Left ventricle myocardium inferior (tissue), 1 donor: ENCODE measurements at regions not wholly inside any gene's neighbourhood (a gene's known extent, or its start where the extent isn't known, plus 50 kb on each side); places are given as distances from the start of the nearest gene placed in this dataset.

Source experiments
- DNase-seq: peaks from one replicate; pipeline ENCODE4 v3.0.0-alpha.2; 2020
- H3K27ac ChIP-seq: fragments of 200-600 bp; replicated peaks from 2 replicates; pipeline ENCODE4 v1.8.0; 2021
- H3K27me3 ChIP-seq: fragments of 200-600 bp; 2 replicates; pipeline ENCODE4 v1.8.0; 2021; ENCODE audit warnings: low read depth
- H3K36me3 ChIP-seq: fragments of 200-600 bp; 2 replicates; pipeline ENCODE4 v1.8.0; 2021
- H3K4me1 ChIP-seq: fragments of 200-600 bp; 2 replicates; pipeline ENCODE4 v1.8.0; 2021
- H3K4me3 ChIP-seq: fragments of 200-600 bp; 2 replicates; pipeline ENCODE4 v1.8.0; 2021; ENCODE audit warnings: mild to moderate bottlenecking, moderate library complexity
- H3K9me3 ChIP-seq: fragments of 200-600 bp; replicated peaks from 2 replicates; pipeline ENCODE4 v1.8.0; 2021
- intact Hi-C: fragments of 100-400 bp; cut with micrococcal nuclease; formaldehyde crosslinking; loops from one replicate; pipeline ENCODE4 v1.11.0; 2022
- TF ChIP-seq, protein P1 (sequence below): fragments of 200-600 bp; IDR thresholded peaks from 2 replicates; pipeline ENCODE4 v1.8.0; 2021; ENCODE audit warnings: antibody characterized with exemption, mild to moderate bottlenecking, borderline replicate concordance
- donor health status: DM: no; HTN: yes; CAD: no; lungs with severe emphysema.

DNA sequence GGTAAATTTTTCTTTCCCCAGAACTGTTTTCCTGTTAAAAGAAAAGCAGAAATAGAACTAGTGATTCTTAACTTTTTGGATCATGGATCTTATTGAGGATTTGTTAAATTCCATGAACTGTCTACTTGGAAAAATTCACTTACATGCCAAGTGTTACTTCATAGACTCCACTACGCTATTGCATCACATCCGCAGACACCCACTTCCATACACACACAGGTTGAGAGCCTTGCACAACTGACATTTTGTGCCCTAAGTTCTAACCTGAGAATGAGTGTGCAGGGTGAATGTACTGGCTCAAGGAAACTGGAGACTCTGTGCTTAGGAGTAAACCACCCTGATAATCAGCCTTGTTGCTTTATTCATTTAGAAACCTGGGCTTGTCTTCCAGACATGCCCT is 250.5 kb upstream of the EDA2R start:
- DNase-seq = no peak
- Histone ChIP-seq H3K36me3 (no peaks in the 10 kb centered on the region), H3K27ac (no peak overlapping the region), H3K4me3 (no peak overlapping the region), H3K4me1 (no peaks in the 10 kb centered on the region), H3K27me3 (no peaks in the 10 kb centered on the region), H3K9me3 (no peaks in the 10 kb centered on the region)
- intact Hi-C loops = no loop called here
- TF ChIP-seq, protein P1, sequence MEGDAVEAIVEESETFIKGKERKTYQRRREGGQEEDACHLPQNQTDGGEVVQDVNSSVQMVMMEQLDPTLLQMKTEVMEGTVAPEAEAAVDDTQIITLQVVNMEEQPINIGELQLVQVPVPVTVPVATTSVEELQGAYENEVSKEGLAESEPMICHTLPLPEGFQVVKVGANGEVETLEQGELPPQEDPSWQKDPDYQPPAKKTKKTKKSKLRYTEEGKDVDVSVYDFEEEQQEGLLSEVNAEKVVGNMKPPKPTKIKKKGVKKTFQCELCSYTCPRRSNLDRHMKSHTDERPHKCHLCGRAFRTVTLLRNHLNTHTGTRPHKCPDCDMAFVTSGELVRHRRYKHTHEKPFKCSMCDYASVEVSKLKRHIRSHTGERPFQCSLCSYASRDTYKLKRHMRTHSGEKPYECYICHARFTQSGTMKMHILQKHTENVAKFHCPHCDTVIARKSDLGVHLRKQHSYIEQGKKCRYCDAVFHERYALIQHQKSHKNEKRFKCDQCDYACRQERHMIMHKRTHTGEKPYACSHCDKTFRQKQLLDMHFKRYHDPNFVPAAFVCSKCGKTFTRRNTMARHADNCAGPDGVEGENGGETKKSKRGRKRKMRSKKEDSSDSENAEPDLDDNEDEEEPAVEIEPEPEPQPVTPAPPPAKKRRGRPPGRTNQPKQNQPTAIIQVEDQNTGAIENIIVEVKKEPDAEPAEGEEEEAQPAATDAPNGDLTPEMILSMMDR = no peak

DNA sequence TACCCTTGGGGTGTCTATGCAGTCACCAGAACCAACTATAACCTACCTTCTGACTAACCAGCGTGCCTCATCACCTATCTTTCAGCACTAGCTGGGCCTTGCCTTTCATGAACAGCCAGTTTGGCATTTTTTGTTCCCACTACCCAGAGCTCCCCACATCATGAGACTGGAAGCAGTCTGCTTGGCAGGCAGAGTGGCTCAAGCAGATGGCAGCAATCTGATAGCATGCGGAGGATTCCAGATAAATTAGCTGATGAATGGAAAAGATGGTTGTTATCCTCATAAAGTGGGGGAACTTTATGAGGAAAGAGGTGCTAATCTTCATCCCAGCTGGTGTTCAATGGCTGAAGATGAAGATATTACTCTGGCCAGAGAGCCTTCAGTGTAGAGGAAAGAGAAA is 243.2 kb upstream of the EDA2R start:
- Histone ChIP-seq H3K4me3 (no peak overlapping the region), H3K27ac (no peak overlapping the region), H3K4me1 (no peaks in the 10 kb centered on the region), H3K9me3 (no peaks in the 10 kb centered on the region), H3K36me3 (no peaks in the 10 kb centered on the region), H3K27me3 (no peaks in the 10 kb centered on the region)
- TF ChIP-seq, protein P1 = no peak
- no peak for DNase-seq
- intact Hi-C loops = no loop called here

DNA sequence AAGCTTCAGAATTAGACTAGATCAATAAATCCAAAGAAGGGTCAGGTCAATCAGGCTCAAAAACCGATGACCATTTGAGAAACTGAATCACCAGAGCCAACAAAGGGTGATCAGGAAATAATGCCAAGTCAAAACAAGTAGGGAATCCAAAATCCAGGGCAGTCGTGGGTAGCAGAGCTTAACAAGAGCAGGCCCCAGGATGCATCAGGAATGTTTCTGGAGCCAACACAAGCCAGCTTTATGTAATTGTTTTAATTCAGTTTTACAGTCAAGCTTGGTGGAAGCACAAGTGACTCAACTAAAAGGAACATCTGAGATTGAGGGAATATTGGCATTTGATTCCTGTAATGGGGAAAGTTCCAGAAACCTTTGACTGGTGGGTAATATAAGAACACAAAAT is 237.9 kb upstream of the EDA2R start:
- Histone ChIP-seq H3K27me3 (no peaks in the 10 kb centered on the region), H3K4me1 (no peaks in the 10 kb centered on the region), H3K36me3 (no peaks in the 10 kb centered on the region), H3K9me3 (no peaks in the 10 kb centered on the region), H3K4me3 (no peak overlapping the region), H3K27ac (no peak overlapping the region)
- TF ChIP-seq, protein P1 = no peak
- intact Hi-C loops = no loop called here
- DNase-seq = no peak

DNA sequence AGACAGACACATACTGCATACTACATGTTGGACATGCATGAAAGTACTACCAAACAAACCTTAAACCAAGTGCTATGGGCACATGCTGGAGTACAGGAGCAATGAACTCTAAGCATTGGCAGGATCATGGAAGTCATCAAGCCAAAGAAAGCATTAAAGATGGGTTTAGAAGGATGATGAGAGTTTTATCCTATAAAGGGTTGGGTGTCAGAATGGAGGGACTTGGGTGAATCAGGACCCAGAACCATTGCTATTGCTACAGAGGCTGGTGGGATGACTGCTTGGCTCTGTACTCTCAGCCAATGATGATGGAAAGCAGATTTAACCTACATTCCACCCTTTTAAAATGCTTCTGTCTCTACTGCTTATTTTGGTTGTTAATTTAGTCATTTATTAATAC is 233.9 kb upstream of the EDA2R start:
- Histone ChIP-seq H3K9me3 (no peaks in the 10 kb centered on the region), H3K4me3 (no peak overlapping the region), H3K27ac (no peak overlapping the region), H3K4me1 (no peaks in the 10 kb centered on the region), H3K27me3 (no peaks in the 10 kb centered on the region), H3K36me3 (no peaks in the 10 kb centered on the region)
- TF ChIP-seq, protein P1 = no peak
- intact Hi-C loops = no loop called here
- no peak for DNase-seq

DNA sequence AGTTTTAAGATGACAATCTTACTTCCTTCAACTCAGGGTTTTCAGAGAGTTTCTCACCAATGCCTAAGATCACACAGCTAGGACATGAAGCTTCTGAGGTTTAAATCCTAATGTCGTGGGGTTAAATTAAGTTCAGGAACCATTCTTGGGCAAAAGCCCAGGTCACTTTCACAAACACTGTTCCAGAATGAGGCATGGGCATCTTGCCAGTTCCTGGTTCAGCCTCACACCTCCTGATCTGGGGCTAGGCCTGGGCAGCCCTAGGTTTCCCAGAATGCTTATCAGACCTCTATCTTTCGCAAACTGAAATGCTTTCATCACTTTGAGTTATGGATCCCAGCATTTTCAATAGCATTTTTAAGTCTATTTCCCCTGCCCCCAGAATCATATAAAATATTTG is 224.8 kb upstream of the EDA2R start:
- H3K36me3 ChIP-seq = no peaks in the 10 kb centered on the region
- TF ChIP-seq, protein P1 = no peak
- intact Hi-C loops = no loop called here
- no peaks in the 10 kb centered on the region for H3K4me1 ChIP-seq
- peaks cover 6% of the 10 kb centered on the region for H3K9me3 ChIP-seq
- no peak overlapping the region for H3K27ac ChIP-seq
- H3K4me3 ChIP-seq = no peak overlapping the region
- no peaks in the 10 kb centered on the region for H3K27me3 ChIP-seq
- DNase-seq = no peak

DNA sequence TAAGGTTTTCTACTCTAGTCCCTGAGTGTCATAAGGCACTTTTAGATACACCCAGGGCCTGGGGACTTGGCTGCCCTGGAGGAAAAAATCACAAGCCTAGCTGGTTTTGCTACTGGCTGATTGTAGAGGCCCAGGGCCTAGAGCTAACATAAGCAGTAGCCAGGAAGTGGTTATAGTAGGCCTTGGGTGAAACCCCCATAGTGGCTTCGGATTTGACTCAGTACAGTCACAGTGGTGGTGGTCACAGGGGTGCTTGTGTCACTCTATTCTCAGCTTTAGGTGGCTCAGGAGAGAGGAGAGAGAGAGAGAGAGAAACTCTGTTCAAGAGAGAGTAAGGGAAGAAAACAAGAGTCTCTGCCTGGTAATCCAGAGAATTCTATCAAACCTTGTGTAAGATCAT is 194.5 kb upstream of the EDA2R start:
- intact Hi-C loops = no loop called here
- H3K27me3 ChIP-seq = no peaks in the 10 kb centered on the region
- peaks cover 12% of the 10 kb centered on the region for H3K9me3 ChIP-seq
- no peak overlapping the region for H3K27ac ChIP-seq
- H3K4me1 ChIP-seq = no peaks in the 10 kb centered on the region
- TF ChIP-seq, protein P1 = no peak
- H3K36me3 ChIP-seq = no peaks in the 10 kb centered on the region
- no peak for DNase-seq
- H3K4me3 ChIP-seq = no peak overlapping the region
